HCT116 (cell line): ENCODE measurements at regions not wholly inside any gene's neighbourhood (a gene's known extent, or its start where the extent isn't known, plus 50 kb on each side); places are given as distances from the start of the nearest gene placed in this dataset.

Experiments
- ATAC-seq: fragments of 200-7000 bp; cut with Tn5 transposase; 2 replicates; pipeline ENCODE4 v1.9.1; 2020; ENCODE audit warnings: mild to moderate bottlenecking, moderate library complexity
- BruUV-seq: library from RNA; stranded (reverse); fragments of 400-500 nt; replicated peaks from 2 replicates; lab custom pipeline; 2021; lab: Mats Ljungman, UMichigan
- CTCF ChIA-PET: fragments of 300-600 bp; sonication (Branson Sonifier 250); formaldehyde crosslinking; loops from one replicate; lab custom pipeline; 2021; ENCODE audit warnings: antibody characterized with exemption; lab: Charles Lee
- POLR2A ChIA-PET: fragments of 300-600, 350-600 bp; sonication (Branson Sonifier 250); formaldehyde crosslinking; loops from one replicate; lab custom pipeline; 2021; ENCODE audit warnings: antibody characterized with exemption; lab: Charles Lee
- RAD21 ChIA-PET, 2 experiments: fragments of 300-600 bp; sonication (Branson Sonifier 250); formaldehyde crosslinking; loops; one replicate each; lab custom pipeline; 2023; ENCODE audit warnings: low total read pairs in 2 of 2; ENCODE audit not compliant: uncharacterized antibody in 2 of 2, unreplicated experiment in 2 of 2, low non-redundant PET in 1 of 2; lab: Charles Lee
- DNase-seq: peaks from one replicate; pipeline ENCODE4 v3.0.0-alpha.2; 2010; ENCODE audit warnings: low read depth, low spot score
- H2AFZ ChIP-seq: fragments of 200-600 bp; shearing (Covaris generic), sonication (generic); 2 replicates; pipeline ENCODE4 v1.6.1; 2017; ENCODE audit warnings: low read depth, mixed run types, mixed read lengths, antibody characterized with exemption, low read length; ENCODE audit not compliant: poor library complexity, severe bottlenecking
- H3K27ac ChIP-seq: 2 replicates; pipeline ENCODE4 v1.5.1; 2012; ENCODE audit warnings: low read depth, low read length
- H3K27me3 ChIP-seq: fragments of 200-600 bp; sonication (generic); 2 replicates; pipeline ENCODE4 v1.6.1; 2016; ENCODE audit warnings: mixed run types, low read length, mixed read lengths; ENCODE audit not compliant: insufficient read depth
- H3K36me3 ChIP-seq, 2 experiments: fragments of 200-500 bp in 1 of 2; fragments of 200-600 bp in 1 of 2; sonication (Bioruptor generic) in 1 of 2; sonication (generic) in 1 of 2; 2 replicates each; pipeline versions ENCODE4 v1.5.1 to v1.6.1; 2014 to 2016; ENCODE audit warnings: low read length in 2 of 2, inconsistent platforms in 1 of 2, mixed read lengths in 1 of 2, mixed run types in 1 of 2; ENCODE audit not compliant: insufficient read depth in 2 of 2, control insufficient read depth in 1 of 2
- H3K4me1 ChIP-seq, 2 experiments: fragments of 200-600 bp in 1 of 2; sonication (generic) in 1 of 2; 2 replicates each; pipeline versions ENCODE4 v1.5.1 to v1.6.1; 2012 to 2017; ENCODE audit warnings: low read length in 2 of 2, inconsistent platforms in 1 of 2, mild to moderate bottlenecking in 1 of 2, mixed read lengths in 1 of 2, mixed run types in 1 of 2, moderate library complexity in 1 of 2; ENCODE audit not compliant: insufficient read depth in 2 of 2, control insufficient read depth in 1 of 2
- H3K4me2 ChIP-seq: fragments of 200-600 bp; sonication (generic); 2 replicates; pipeline ENCODE4 v1.6.1; 2017; ENCODE audit warnings: mixed run types, low read length, mixed read lengths
- H3K4me3 ChIP-seq, 2 experiments: fragments of 200-600 bp in 1 of 2; sonication (generic) in 1 of 2; replicated peaks in 1 of 2; 2 replicates each; pipeline ENCODE4 v1.5.1; 2011 to 2016; ENCODE audit warnings: low read length in 2 of 2, control low read depth in 1 of 2, low read depth in 1 of 2, mild to moderate bottlenecking in 1 of 2, mixed read lengths in 1 of 2, mixed run types in 1 of 2
- H3K79me2 ChIP-seq: fragments of 200-600 bp; sonication (generic); 2 replicates; pipeline ENCODE4 v1.6.1; 2017; ENCODE audit warnings: mild to moderate bottlenecking, mixed run types, low read length, moderate library complexity, mixed read lengths; ENCODE audit not compliant: insufficient read depth
- H3K9ac ChIP-seq: fragments of 200-600 bp; sonication (generic); 2 replicates; pipeline ENCODE4 v1.6.1; 2016; ENCODE audit warnings: low read length, mixed read lengths
- H3K9me2 ChIP-seq: fragments of 200-600 bp; sonication (generic), shearing (Covaris generic); 2 replicates; pipeline ENCODE4 v1.6.1; 2017; ENCODE audit warnings: mixed run types, mild to moderate bottlenecking, moderate library complexity; ENCODE audit not compliant: insufficient read depth
- H3K9me3 ChIP-seq, 2 experiments: fragments of 200-500 bp in 1 of 2; fragments of 200-600 bp in 1 of 2; sonication (Bioruptor generic) in 1 of 2; sonication (generic) in 1 of 2; 2 replicates each; pipeline ENCODE4 v1.6.1; 2014 to 2017; ENCODE audit warnings: low read length in 2 of 2, mixed read lengths in 2 of 2, inconsistent platforms in 1 of 2, low read depth in 1 of 2, mild to moderate bottlenecking in 1 of 2, mixed run types in 1 of 2, moderate library complexity in 1 of 2; ENCODE audit not compliant: control insufficient read depth in 1 of 2, insufficient read depth in 1 of 2
- H4K20me1 ChIP-seq: fragments of 200-600 bp; sonication (generic), shearing (Covaris generic); 2 replicates; pipeline ENCODE4 v1.6.1; 2017; ENCODE audit warnings: mixed run types, mild to moderate bottlenecking, moderate library complexity; ENCODE audit not compliant: insufficient read depth
- CEBPB ChIP-seq: IDR thresholded peaks from 2 replicates; pipeline ENCODE4 v1.6.1; 2012; ENCODE audit warnings: low read depth
- ELF1 ChIP-seq: IDR thresholded peaks from 2 replicates; pipeline ENCODE4 v1.6.1; 2012; ENCODE audit warnings: low read depth, borderline replicate concordance
- EZH2 ChIP-seq: fragments of 200-600 bp; sonication (generic); IDR thresholded peaks from 2 replicates; pipeline ENCODE4 v1.6.1; 2017; ENCODE audit warnings: antibody characterized with exemption, mixed run types
- FOSL1 ChIP-seq: IDR thresholded peaks from 2 replicates; pipeline ENCODE4 v1.6.1; 2012; ENCODE audit warnings: low read depth
- POLR2A ChIP-seq: IDR thresholded peaks from 2 replicates; pipeline ENCODE4 v1.7.0; 2011; ENCODE audit warnings: borderline replicate concordance; ENCODE audit not compliant: insufficient read depth, insufficient read length; ENCODE audit errors: extremely low read depth
- SIN3A ChIP-seq: IDR thresholded peaks from 2 replicates; pipeline ENCODE4 v1.6.1; 2012; ENCODE audit warnings: low read depth
- SRF ChIP-seq: IDR thresholded peaks from 2 replicates; pipeline ENCODE4 v1.6.1; 2012; ENCODE audit warnings: low read depth
- TCF7L2 ChIP-seq: IDR thresholded peaks from 2 replicates; pipeline ENCODE4 v1.7.0; 2011; ENCODE audit warnings: borderline replicate concordance, inconsistent platforms; ENCODE audit not compliant: insufficient read depth, insufficient read length; ENCODE audit errors: extremely low read depth
- YY1 ChIP-seq: IDR thresholded peaks from 2 replicates; pipeline ENCODE4 v1.6.1; 2011; ENCODE audit warnings: low read length, low read depth, moderate library complexity, mild to moderate bottlenecking; ENCODE audit not compliant: insufficient replicate concordance; ENCODE audit errors: extremely low read depth
- ZBTB33 ChIP-seq: IDR thresholded peaks from 2 replicates; pipeline ENCODE4 v1.6.1; 2011; ENCODE audit warnings: mild to moderate bottlenecking, low read length, moderate library complexity; ENCODE audit not compliant: insufficient replicate concordance; ENCODE audit errors: extremely low read depth
- ZFX ChIP-seq: fragments of 450-650 bp; IDR thresholded peaks from 2 replicates; pipeline ENCODE4 v1.6.1; 2017
- ZNF274 ChIP-seq: fragments of 200-500 bp; sonication (Bioruptor generic); IDR thresholded peaks from 2 replicates; pipeline ENCODE4 v1.6.1; 2014; ENCODE audit warnings: mild to moderate bottlenecking, low read depth, low read length, inconsistent platforms
- intact Hi-C: fragments of 100-400 bp; cut with micrococcal nuclease; formaldehyde crosslinking; loops from 2 replicates; pipeline ENCODE4 v1.10.0; 2022

- Histone ChIP-seq H3K79me2 (no peaks in the 10 kb centered on the region), H3K27ac (no peak overlapping the region), H3K4me2 (no peak overlapping the region), H2AFZ (no peak overlapping the region), H4K20me1 (no peaks in the 10 kb centered on the region), H3K9me2 (no peaks in the 10 kb centered on the region), H3K9ac (no peak overlapping the region), H3K9me3 (no peaks in the 10 kb centered on the region), H3K36me3 (no peaks in the 10 kb centered on the region), H3K4me1 (no peaks in the 10 kb centered on the region), H3K27me3 (no peaks in the 10 kb centered on the region), H3K4me3 (no peak overlapping the region)
- TF ChIP-seq CEBPB, result no peak
- TF ChIP-seq POLR2A, result no peak
- TF ChIP-seq SIN3A, result no peak
- no peak for TF ChIP-seq SRF
- no peak for TF ChIP-seq YY1
- no peak for TF ChIP-seq ZBTB33
- TF ChIP-seq ZNF274, result no peak
- no peak for TF ChIP-seq ZFX
- TF ChIP-seq TCF7L2, result no peak
- TF ChIP-seq FOSL1, result no peak
- no peak for TF ChIP-seq EZH2
- no peak for TF ChIP-seq ELF1
- intact Hi-C loops, result no loop called here
- ChIA-PET RAD21 (no interaction called here), POLR2A (no interaction called here), CTCF (no interaction called here)
- DNase-seq (no peak), ATAC-seq (no peak)
- no TSS peak for BruUV-seq
These were observed 1054.9 kb downstream of the NLGN4Y start for GRCh38 chrY:15579245-15579644.
